Stomach (tissue), 4 donors: ENCODE measurements at regions not wholly inside any gene's neighbourhood (a gene's known extent, or its start where the extent isn't known, plus 50 kb on each side); places are given as distances from the start of the nearest gene placed in this dataset.

Experiments used
- EP300 ChIP-seq: sonication (generic); formaldehyde crosslinking; IDR thresholded peaks from one replicate; pipeline ENCODE4 v1.6.1; 2017; ENCODE audit warnings: antibody characterized with exemption
- POLR2A ChIP-seq, 4 donors: fragments of 450-650 bp; IDR thresholded peaks; one replicate each; pipeline ENCODE4 v1.6.1; 2016; ENCODE audit warnings: antibody characterized with exemption in 4 of 4, control low read depth in 2 of 4, mild to moderate bottlenecking in 1 of 4, moderate library complexity in 1 of 4
- TF ChIP-seq, protein P1 (sequence below), 7 experiments: fragments of 450-650 bp in 4 of 7; fragments of 200-600 bp in 3 of 7; sonication (generic) in 3 of 7; IDR thresholded peaks; one replicate each; pipeline ENCODE4 v1.5.1; 2016 to 2019; ENCODE audit warnings: antibody characterized with exemption in 7 of 7, control low read depth in 2 of 7, mild to moderate bottlenecking in 1 of 7

DNA sequence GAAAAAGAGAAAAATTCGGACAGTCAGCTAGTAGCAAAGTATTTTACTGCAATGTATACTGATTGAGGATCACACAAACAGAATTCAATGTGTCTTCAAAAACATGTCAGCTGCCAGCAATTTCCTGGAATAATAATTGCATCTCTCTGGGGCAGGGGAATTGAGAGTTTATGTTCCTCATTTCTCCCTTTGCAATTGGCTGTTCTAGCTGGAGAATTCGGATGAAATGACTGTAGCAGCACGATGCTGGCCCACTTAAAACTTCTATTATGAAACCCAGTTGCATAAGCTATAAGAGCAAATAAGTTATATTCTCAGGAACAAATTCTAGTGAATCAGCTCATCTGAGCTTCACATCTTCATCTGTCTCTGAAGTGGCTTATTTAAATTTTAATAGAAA is 99.9 kb upstream of the CPEB2 start:
- TF ChIP-seq, protein P1, sequence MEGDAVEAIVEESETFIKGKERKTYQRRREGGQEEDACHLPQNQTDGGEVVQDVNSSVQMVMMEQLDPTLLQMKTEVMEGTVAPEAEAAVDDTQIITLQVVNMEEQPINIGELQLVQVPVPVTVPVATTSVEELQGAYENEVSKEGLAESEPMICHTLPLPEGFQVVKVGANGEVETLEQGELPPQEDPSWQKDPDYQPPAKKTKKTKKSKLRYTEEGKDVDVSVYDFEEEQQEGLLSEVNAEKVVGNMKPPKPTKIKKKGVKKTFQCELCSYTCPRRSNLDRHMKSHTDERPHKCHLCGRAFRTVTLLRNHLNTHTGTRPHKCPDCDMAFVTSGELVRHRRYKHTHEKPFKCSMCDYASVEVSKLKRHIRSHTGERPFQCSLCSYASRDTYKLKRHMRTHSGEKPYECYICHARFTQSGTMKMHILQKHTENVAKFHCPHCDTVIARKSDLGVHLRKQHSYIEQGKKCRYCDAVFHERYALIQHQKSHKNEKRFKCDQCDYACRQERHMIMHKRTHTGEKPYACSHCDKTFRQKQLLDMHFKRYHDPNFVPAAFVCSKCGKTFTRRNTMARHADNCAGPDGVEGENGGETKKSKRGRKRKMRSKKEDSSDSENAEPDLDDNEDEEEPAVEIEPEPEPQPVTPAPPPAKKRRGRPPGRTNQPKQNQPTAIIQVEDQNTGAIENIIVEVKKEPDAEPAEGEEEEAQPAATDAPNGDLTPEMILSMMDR (IDR thresholded peaks at IDR 0.05) = no peak
- TF ChIP-seq POLR2A (IDR thresholded peaks at IDR 0.05) = no peak
- TF ChIP-seq EP300 = no peak
